Astrocyte (in vitro differentiated cells and primary cell): ENCODE measurements at regions not wholly inside any gene's neighbourhood (a gene's known extent, or its start where the extent isn't known, plus 50 kb on each side); places are given as distances from the start of the nearest gene placed in this dataset.

ENCODE experiments used
- CTCF ChIP-seq: IDR thresholded peaks from 2 replicates; pipeline ENCODE4 v1.5.1; 2011; ENCODE audit warnings: low read depth, mild to moderate bottlenecking, inconsistent platforms, low read length, moderate library complexity; ENCODE audit not compliant: insufficient read depth
- EZH2 ChIP-seq: IDR thresholded peaks from 2 replicates; pipeline ENCODE4 v1.6.1; 2012; ENCODE audit warnings: mild to moderate bottlenecking, low read length, inconsistent platforms; ENCODE audit not compliant: insufficient read depth

GRCh38 chr6:155580904-155581303 lies 125.3 kb upstream of the NOX3 start:
- TF ChIP-seq CTCF (no peak), EZH2 (no peak)
